ENCODE measurements at regions not wholly inside any gene's neighbourhood (a gene's known extent, or its start where the extent isn't known, plus 50 kb on each side); places are given as distances from the start of the nearest gene placed in this dataset.
"Not testable (repeated sequence)": the region's sequence is repeated elsewhere in the genome, so short reads cannot be mapped to it uniquely, and the experiment has no call there.

GRCh38 chrX:4129626-4130025 lies 416.2 kb upstream of the PRKX start:
- peak; percentile 10 for DNase-seq (ENCODE audit: low spot score)

DNA sequence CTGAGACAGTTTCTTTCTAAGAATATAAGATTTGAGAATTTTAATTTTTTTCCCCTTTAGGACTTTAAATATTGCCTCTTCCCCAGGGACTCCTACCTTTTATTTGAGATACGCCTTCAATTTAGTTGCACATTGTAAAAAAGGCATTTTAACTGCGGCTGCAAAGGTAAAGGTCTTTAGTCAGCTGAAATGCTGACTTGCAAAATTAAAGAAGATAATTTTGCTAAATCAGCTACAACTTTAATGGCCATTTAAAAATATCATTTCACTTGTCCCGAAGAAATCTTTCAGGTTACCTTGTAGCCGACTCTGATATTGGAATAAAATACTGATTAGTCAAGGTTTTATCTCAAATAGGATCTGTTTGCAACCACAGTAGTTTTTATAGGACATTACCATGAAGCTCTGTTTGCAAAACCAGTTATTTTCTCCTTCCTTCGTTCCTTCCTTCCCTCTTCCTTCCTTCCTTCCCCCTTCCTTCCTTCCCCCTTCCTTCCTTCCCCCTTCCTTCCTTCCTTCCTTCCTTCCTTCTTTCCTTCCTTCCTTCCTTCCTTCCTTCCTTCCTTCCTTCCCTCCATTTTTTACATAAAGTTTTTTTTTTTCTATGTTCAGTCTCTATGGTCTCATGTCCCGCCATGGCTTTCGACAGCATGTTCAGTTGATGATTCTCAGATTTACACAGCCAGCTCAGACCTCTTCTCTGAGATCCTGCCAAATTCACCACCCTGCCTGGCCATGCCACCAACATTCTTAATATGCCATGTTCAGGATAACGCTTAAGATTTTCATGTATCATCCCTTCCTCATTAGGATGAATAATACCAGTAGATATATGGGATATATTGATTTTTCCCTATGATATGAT lies 405.4 kb upstream of the PRKX start:
- no peak for DNase-seq (ENCODE audit: low spot score)

DNA sequence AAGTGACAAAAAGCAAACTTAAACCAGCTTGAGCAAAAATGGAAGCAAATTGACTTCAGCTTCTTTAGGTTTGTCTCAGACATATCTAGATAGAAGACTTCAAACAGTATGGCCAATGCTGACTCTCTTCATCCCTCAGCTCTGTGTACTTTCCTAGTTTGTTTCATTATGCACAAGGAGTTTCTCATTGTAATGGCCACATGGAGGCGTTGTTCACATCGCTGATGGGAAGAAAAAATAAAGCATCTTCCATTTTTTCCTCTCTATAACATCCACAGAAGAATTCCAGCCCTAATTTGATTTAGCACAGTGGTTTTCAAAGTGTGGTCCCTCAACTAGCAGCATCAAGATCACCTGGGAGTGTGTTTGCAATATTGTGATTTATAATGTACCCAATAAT lies 397.5 kb upstream of the PRKX start:
- no peak for DNase-seq (ENCODE audit: low spot score)

GRCh38 chrX:4094926-4095325 lies 381.5 kb upstream of the PRKX start:
- DNase-seq (ENCODE audit: low spot score), result peak; percentile 1

DNA sequence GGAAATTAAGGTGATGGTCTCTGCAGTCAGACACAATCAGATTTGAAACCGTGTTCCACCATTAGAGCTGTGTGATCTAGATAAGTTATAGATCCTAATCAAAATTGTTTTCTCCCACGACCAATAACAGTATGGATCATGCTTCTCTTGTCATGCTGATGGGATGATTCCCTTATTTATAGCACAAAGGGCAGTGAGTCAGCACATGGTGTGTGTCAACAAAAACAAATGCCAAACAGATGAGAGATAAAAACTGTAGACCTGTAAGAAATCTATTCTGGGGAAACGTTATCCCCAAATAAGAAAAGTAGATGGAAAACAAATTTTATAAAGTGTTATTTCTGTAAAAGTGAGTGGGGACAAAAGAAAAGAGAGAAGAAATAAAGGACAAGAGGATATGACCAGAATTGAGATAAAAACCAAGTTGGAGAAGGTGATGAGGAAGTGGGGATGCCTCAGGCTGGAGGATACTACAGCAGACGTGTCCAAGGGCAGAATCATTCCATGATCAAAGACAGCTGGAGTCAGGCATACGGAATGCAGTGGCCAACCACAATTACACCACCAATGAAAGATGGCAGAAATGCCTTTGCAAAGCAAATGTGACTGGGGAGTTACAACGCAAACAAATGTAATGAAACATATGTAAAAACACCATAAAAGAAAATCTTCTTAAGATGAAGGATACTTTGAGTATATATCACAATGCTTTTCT lies 377.8 kb upstream of the PRKX start:
- no peak for DNase-seq (ENCODE audit: low spot score)

- DNase-seq (ENCODE audit: low spot score), result no peak
These were observed 346.4 kb upstream of the PRKX start for GRCh38 chrX:4059893-4060292.

DNA sequence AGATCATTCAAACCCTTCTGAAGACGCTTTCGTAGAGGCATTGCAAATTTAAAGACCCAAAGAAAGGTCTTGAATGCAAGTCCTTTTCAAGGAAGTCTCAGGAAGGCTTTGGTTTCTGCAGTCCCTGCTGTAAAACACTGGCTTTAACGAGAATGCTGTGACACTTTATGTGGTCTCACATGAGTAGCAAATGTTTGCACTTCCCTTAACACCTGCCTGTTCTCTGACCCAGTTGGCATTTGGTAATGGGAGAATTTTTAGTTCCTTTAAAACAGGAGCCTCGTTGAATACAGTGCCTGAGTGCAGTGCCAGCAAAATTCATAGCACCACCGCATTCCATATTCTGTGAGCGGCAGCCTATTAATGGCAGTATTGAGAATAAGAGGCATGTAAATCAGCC lies 330.5 kb upstream of the PRKX start:
- DNase-seq (ENCODE audit: low spot score), result no peak

- no peak for DNase-seq (ENCODE audit: low spot score)
These were observed 322.4 kb upstream of the PRKX start for GRCh38 chrX:4035874-4036273.

DNA sequence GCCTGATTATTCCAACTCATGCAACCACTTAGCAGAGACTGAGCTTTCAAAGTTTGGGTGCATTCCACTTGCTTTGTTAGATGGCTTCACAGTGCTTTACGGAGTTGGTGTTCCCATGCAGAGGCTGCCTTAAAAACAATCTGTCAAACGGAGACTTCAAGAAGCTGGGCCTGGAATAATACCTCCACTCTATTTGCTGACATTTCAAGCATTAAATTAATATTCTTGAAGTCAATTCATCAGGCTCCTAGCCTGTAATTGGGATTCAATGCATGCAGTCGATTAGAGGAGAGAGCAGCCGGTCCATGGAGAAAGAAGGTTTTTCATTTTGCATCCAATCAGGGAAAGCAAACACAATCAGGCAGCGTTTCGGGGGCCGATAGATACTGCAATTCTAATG lies 314.7 kb upstream of the PRKX start:
- DNase-seq (ENCODE audit: low spot score), result no peak

GRCh38 chrX:4005281-4005680 lies 291.8 kb upstream of the PRKX start:
- no peak for DNase-seq (ENCODE audit: low spot score)

DNA sequence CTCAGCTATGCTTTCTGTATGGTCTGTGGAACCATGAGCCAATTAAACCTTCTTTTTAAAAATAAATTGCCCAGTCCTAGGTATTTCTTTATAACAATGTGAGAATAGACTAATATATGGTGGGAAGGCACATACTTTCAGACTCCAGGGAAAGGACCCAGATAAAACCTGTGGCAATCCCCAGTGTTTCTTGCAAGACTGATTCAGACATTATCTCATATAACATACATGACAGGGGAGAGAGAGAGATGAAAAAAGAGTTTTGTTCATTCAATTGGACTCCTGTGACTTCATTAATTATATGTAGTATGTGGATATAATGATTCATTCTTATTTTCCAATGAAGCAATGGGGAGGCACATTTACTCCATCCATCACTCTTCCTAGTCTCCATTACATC lies 291.4 kb upstream of the PRKX start:
- no peak for DNase-seq (ENCODE audit: low spot score)

DNA sequence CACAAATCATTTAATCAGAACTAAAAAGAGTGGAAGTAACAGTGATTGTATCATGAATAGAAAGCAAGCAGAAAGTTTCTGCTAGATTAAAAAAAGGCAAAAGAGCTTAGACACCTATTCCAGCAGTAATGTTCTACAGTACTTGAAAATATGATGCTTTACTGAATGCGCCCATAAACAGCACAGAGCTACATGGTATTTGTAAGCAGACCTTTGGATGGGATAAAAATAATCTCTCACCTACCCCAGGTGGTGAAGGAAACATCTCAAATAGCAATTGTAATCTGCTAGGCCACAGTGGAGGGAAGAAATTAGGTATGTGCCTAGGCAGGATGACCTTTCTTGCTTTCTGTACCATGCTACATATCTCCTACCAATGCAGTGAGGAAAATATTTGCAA lies 280.9 kb upstream of the PRKX start:
- no peak for DNase-seq (ENCODE audit: low spot score)

- no peak for DNase-seq (ENCODE audit: low spot score)
These were observed 277.1 kb upstream of the PRKX start for GRCh38 chrX:3990569-3990968.

GRCh38 chrX:3972104-3972858 lies 258.8 kb upstream of the PRKX start:
- not testable (repeated sequence) for DNase-seq (ENCODE audit: low spot score)

DNA sequence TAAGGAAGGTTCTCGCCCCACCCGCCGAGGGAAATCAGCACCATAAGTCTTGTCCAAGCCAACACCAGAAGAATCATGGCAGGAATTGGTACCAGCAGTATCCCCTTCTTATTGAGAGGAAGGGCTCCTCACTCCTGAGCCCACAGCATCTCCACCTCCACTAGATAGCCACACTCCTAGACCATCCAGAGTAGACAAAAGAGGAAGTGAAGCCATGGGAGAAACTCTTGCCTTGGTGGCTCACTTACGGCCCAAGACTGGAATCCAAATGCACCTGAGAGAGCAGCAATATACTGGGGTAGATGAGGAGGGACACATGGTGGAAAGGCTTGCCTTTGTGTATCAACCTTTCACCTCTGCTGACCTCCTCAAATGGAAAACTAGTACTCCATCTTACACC lies 255.3 kb upstream of the PRKX start:
- no peak for DNase-seq (ENCODE audit: low spot score)

- no peak for DNase-seq (ENCODE audit: low spot score)
These were observed 250.5 kb upstream of the PRKX start for GRCh38 chrX:3963980-3964379.

- peak; percentile 57 for DNase-seq (ENCODE audit: low spot score)
These were observed 249.3 kb upstream of the PRKX start for GRCh38 chrX:3962511-3963311.

GRCh38 chrX:3960952-3961351 lies 247.5 kb upstream of the PRKX start:
- no peak for DNase-seq (ENCODE audit: low spot score)

DNA sequence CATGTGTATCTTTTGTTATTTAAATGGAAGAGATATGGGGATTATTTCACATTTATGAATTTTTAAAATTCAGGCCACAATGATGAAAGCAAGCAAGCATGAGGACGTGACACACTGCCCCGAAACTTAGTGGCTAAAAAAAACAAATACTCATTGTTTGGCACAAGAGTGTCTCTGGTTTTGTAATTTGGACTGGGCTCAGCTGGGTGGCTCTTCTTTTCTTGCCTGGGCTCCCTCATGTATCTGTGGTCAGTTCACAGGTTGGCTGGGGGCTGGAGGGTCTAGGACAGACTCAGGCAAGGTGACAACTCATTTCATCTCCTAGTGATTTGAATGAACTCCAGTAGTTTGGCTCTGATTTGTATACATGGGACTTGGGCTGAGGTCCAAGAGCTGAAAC lies 238.4 kb upstream of the PRKX start:
- no peak for DNase-seq (ENCODE audit: low spot score)

DNA sequence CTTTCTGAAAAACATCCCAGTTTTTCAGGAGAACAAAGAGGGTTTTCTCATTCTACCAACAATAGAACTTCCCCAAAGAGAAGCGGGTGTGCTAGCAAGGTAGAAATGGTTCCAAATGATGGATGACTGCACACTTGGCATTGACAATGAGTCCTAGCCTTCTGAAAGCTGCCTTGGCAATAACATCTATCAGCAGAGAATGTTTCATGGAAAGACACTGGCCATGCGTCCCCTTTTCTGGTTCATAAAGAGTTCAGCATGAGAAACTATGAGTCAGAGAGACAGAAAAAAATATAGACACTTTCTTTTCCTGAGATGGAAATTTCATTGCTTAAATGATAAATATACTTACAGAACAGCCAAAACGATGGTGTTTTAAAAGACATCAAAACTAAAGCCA lies 236.9 kb upstream of the PRKX start:
- no peak for DNase-seq (ENCODE audit: low spot score)

GRCh38 chrX:3943965-3944364 lies 230.5 kb upstream of the PRKX start:
- no peak for DNase-seq (ENCODE audit: low spot score)
